ENCODE measurements at regions not wholly inside any gene's neighbourhood (a gene's known extent, or its start where the extent isn't known, plus 50 kb on each side); places are given as distances from the start of the nearest gene placed in this dataset.
A peak's percentile ranks its signal among the peaks of the same experiment; 100 is the strongest.
"Not testable (repeated sequence)": the region's sequence is repeated elsewhere in the genome, so short reads cannot be mapped to it uniquely, and the experiment has no call there.

DNA sequence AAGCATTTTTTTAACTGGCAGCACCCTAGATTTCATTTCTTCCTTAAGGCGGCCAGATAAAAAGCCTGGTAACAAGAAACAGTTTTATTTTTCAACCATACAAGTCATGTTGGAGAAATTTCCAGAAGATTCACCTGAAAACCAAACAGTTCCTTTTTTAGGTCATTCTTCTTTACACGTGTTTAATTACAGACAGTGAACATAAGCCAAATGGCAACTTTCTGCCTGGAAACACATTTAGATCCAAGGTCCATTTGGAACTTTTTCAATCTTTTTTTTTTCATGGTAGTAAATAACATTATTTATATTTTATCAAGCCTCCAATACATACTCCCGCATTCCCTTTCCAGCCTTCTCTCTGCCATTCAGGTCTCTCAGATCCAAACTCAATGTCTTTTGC, 886.1 kb upstream of the MIR17HG start:
- ChIA-PET CTCF (no interaction called here), POLR2A (ENCODE audit: low non-redundant PET) (no interaction called here)
- no peak for TF ChIP-seq CTCF (conservative IDR thresholded peaks at IDR 0.05; ENCODE audit: low read depth)
- H3K27ac ChIP-seq = no peak overlapping the region
- DNase-seq (ENCODE audit: low spot score) = no peak

- no peak for TF ChIP-seq CTCF (conservative IDR thresholded peaks at IDR 0.05; ENCODE audit: low read depth)
- CTCF ChIA-PET = no interaction called here
- POLR2A ChIA-PET (ENCODE audit: low non-redundant PET) = no interaction called here
- no peak overlapping the region for H3K27ac ChIP-seq
- no peak for DNase-seq (ENCODE audit: low spot score)
These were observed 870.3 kb upstream of the MIR17HG start for GRCh38 chr13:90477216-90477615.

GRCh38 chr13:90483906-90484305, 863.6 kb upstream of the MIR17HG start:
- TF ChIP-seq CTCF (conservative IDR thresholded peaks at IDR 0.05; ENCODE audit: low read depth) = no peak
- ChIA-PET CTCF (no interaction called here), POLR2A (ENCODE audit: low non-redundant PET) (no interaction called here)
- DNase-seq (ENCODE audit: low spot score) = no peak
- no peak overlapping the region for H3K27ac ChIP-seq

DNA sequence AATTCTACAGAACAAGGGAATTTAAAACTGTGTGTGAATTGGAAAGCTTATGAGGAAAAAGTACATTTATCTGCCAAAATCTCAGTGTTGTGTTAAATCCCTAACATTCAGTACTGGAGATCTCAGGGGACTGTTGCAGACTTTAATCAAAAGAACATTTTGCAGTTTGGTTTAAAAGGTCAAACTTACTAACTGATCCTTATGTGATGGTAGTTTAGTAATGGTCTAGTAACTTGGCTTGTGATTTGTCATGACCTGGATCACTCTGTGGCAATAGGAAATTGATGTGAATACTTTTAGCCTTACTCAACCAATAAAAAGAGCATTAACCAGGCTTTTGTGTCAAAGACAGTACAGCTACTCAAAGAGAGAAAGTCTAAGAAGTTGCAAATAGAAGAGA, 862.1 kb upstream of the MIR17HG start:
- POLR2A ChIA-PET (ENCODE audit: low non-redundant PET) = no interaction called here
- CTCF ChIA-PET = no interaction called here
- peak; percentile 45 for DNase-seq (ENCODE audit: low spot score)
- no peak overlapping the region for H3K27ac ChIP-seq
- TF ChIP-seq CTCF (conservative IDR thresholded peaks at IDR 0.05; ENCODE audit: low read depth) = no peak

DNA sequence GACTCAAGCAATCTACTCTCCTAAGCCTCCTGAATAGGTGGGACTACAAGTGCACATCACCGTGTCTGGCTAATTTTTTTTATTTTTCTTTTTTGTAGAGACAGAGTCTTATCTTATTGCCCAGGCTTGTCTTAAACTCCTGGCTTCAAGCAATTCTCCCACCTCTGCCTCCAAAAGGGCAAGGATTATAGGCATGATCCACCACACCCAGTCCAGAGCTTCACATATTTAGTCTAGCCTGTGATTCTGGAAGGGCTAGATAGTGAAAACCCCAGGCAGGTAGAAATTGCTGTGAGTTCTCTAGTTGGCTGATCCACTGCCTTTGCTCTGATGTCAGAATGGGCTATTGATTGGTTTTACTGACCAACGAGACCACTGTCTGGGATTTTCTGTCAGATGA, 854.6 kb upstream of the MIR17HG start:
- DNase-seq (ENCODE audit: low spot score) = no peak
- ChIA-PET POLR2A (ENCODE audit: low non-redundant PET) (no interaction called here), CTCF (no interaction called here)
- TF ChIP-seq CTCF (conservative IDR thresholded peaks at IDR 0.05; ENCODE audit: low read depth) = no peak
- H3K27ac ChIP-seq = no peak overlapping the region

DNA sequence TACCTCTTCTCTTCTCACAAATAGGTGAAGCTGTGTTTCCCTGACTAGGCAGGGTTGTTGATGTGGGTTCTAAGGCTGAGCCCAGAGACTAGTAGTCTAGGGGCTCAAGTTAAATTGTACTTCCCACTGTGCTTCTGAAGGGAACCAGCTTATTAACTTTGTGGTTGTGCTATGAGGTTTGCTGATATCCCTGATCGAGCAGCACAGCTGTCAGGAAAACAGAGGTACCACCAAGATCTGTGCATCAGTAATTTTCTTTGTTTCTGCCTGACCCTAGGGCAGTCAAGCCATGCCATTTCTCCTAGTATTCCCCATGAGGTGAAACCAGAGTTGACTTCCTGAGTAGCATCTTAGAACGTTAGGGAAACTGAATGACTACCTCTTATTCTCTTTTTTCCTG, 853.8 kb upstream of the MIR17HG start:
- ChIA-PET POLR2A (ENCODE audit: low non-redundant PET) (no interaction called here), CTCF (no interaction called here)
- TF ChIP-seq CTCF (conservative IDR thresholded peaks at IDR 0.05; ENCODE audit: low read depth) = no peak
- H3K27ac ChIP-seq = no peak overlapping the region
- DNase-seq (ENCODE audit: low spot score) = no peak

GRCh38 chr13:90494849-90495248, 852.6 kb upstream of the MIR17HG start:
- H3K27ac ChIP-seq; CTCF ChIA-PET; POLR2A ChIA-PET (ENCODE audit: low non-redundant PET); DNase-seq (ENCODE audit: low spot score): not testable (repeated sequence)

Data from RWPE1 (cell line).